Stimulated activated CD4-positive, alpha-beta T cell treated with anti-CD3 and anti-CD28 coated beads, Interleukin-2, amount 100 ng/mL, for 24 hours (primary cell): ENCODE measurements at regions not wholly inside any gene's neighbourhood (a gene's known extent, or its start where the extent isn't known, plus 50 kb on each side); places are given as distances from the start of the nearest gene placed in this dataset.

ENCODE experiments used
- DNase-seq, 2 donors: peaks; one replicate each; pipeline ENCODE4 v3.0.0-alpha.2; 2020

DNA sequence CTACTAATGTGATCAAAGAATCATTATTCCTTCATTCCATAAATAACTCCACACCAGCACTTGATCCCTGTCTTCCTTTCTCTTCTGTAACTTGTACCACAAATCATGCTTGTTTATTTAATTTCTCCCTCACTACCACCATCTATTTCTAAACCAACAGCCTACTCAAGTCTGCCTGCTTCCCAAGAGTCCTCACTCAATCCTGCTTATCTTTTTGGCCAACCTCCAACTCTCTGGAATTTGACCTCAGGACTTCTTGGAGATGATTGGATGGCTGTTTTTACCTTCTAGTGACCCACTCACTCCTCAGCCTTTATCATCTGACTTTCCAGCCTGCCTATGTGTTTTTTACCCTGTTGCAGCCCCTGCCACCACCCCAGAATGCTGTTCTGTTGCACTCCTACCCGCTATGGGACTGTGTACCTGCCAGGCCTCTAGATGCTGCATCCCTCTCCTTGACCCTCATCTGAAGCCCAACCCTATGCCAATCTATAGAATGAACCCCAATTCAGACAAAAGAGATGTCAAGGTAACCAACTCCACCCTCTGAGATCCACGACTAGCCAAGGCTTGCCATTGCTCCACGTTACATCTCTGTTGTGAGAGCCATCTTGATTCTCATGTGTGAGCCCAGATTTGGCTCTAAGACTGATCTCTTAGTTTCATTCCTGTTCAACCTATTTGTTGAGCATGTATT, 150.2 kb upstream of the PLEKHG7 start:
- DNase-seq = no peak

DNA sequence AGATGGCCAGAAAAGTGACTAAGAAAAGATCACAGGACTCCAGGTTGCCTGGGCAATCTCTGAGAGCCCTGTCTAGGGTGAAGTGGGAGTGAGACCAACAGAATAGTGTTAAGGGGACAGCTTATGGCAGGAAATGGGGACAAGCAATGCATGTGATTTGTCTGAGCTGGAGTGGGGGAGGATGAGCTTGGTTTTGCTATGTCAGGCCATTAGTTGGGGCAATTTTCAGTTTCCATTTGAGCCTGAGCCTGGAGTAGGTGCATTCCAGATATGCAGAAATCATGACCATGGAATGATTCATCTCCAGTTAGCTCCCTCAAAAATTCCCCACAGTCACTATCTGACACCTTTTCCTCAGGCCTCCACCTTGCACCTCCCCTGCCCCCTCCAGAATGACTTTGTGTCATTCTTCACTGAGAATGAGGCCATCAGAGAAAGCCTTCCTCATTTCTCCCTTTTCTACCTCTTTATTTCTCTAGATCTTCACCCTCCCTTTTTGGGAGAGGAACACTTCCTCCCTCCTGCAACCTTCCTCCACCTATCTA, 150.9 kb upstream of the PLEKHG7 start:
- DNase-seq = peak; percentile 48 to 76

DNA sequence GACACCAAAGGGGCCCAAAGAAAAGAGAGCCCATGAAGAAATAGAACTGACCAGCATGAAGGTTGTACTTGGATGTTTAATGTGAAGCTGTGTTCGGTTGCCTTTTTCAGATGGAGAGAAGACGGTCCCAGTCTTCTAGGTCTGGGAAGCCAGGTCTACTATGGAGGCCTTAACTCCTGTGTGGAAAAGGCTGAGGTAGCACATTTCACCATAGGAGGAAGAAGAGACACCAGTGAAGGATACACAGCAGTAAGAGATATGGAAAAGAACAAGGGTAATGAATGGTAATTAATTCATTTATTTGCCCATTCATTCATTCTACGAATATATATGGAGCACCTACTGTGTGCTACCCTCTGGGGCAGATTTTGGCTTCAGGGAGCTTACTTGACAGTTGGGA, 151.6 kb upstream of the PLEKHG7 start:
- no peak for DNase-seq

DNA sequence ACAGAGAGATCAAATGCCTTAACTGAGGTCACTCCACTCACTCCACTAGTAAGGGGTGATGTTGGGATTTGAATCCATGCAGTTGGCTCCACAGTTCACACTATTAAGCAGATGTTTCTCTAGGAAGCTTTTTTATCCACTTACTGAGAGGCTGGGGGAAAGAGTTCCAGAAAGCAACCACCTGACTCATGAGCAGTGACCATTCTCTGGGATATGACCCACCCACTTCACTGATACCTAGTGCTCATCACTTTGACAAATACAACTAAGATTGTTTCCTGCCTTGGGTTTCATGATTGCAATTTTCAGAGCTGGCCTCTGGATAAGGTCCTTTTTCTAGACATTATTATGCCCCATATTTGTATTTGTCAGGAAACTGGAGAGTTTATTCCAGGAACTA, 152.1 kb upstream of the PLEKHG7 start:
- no peak for DNase-seq

DNA sequence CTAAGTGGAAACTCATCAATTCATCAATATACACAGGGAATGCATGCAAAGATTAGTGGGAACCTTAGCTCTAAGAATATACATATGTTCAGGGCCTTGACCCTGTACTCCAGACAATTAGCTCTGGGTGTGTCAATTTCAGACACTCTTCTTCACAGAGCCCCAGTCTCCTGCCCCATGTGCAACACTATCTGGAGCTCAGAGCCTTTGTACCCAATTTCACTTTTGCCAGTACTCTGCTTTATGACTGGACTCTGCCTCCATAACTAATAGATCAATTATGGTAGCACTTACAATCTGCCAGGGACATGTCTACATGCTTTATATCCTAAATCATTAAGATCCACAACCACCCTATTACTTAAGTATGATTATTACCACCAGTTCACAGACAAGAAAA, 152.5 kb upstream of the PLEKHG7 start:
- no peak for DNase-seq

DNA sequence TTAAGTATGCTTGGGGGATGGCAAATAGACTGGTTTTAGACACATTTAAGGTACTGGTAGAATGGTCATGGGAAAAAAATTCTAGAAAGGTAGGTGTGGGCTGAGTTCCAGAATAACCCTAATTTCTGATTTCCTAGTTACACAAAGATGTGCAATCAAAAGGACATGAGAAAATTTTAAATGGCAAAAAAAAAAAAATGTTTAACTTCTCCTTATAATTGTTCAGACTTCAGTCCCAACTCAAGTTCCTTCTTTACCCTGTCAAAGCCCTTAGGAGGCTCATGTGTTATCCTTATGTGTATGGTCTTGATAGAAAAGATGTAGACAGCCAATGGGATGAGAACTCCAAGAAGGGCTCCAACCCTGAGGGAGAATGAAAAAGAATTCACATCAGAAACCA, 153.3 kb upstream of the PLEKHG7 start:
- no peak for DNase-seq

DNA sequence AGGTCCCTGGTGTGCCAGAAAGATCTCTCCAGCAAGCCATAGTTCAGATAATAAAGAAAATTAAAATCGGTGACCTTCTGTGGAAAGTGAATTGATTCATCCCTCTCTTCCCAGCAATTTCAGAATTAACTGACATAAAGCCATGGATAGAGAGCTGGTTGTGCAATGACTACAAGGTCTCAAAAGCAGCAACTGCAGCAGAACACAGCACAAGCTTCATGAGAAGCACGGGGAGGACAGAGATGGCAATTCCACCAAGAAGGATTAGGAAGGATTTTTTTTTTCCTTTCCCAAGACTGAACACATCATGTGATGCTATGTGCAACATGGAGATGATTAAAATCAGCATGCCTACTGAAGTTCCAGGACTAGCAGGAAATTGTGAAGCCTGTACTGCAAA, 154.9 kb upstream of the PLEKHG7 start:
- no peak for DNase-seq

DNA sequence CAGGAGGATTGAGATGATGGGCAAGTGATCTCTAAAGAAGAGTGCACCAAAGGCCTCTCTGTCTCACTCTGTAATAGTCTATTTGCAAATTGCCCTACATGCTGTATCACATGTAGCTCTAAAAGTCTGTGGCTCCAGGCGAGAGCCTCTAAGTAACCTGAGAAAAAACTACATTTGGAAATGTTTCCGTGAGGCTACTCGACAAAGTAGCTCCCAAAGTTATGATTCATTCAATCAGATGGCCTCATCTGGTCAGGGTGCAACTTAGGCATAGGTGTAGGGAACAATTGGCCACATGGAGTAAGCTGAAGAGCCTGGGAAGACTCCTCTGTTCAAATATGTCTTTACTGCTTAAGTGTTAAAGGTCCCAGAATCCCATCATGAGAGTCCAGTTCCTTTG, 155.4 kb upstream of the PLEKHG7 start:
- DNase-seq = no peak

DNA sequence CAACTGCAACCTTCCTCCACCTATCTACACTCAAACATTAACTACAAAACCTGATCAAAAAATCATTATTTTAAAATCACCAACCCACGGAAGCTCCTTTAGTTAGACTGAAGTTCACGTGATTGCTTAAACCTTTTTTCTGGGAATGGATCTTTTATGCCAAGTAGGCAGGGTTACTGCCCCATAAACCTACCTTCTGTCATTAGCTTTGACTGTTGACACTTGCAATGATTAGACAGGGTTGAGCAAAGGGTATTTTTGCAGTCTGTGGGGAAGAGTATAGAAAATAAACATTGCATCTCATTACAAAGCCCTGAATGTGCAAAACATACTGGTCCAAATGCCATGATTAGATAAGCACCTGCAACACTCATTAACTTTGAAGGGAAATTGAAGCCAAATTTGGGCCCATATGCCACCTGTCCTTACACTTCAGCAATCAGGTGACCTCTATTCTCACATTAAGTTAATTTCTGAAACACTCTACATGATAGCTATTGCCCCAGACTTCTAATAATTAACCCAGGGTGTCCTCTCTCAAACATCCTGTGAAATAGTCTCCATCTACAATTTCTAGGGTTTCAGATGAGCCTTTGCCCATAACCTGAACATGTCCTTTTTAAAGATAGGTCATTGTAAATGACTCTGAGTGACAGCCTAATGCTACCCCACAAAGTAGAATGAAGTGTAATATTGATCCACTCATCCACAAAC, 156.0 kb upstream of the PLEKHG7 start:
- no peak for DNase-seq

DNA sequence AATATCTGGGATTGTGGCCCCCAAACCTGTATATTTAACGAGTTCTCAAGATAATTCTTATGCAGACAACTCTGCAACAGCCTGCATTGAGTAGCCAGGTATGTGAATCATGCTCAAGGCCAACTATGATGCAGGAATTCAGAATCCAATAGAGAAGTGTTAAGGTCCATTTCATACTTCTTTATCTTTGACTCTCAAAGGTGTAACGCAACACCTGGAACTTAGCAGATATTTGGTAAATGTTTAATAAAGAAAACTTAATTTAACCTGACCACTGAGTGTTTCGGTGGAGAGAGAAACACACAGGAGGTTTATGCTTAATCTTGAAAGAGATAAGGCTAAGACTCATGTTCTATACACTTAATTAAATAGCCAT, 156.5 kb upstream of the PLEKHG7 start:
- no peak for DNase-seq

DNA sequence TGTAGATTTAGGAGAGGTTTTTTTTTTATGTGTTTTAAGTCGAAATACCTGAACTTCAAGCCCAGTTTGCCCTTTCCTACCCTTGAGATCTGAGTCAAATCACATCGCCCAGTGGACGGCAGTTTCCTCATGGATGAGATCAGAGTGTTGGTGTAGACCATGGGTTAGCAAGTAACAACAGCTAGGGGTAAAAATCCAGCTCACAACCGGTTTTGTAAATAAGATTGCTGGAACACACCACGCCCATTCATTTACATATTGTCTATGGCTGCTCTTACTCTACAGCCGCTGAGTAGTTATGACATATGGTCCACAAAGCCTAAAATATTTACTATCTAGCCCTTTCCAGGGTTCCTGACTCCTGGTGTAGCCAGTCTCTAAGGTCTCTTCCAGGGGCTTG, 158.5 kb upstream of the PLEKHG7 start:
- no peak for DNase-seq

DNA sequence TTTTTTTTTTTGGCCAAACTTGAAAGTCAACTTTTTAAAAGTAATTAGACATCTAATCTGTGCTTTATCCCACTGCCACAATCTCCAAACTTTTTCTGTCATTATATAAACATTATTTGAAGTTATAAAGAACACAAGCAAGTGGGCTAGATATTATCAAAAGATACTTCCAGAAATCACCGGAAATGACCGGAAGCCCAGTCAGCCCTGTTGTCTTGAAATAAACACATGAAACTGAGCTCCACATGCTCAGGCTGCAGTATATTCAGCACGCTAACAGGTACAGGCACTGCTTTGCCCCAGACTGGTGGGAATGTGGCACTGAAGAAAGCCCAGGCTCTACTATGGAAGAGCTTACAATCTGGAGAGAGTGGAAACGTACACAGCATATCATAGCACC, 158.9 kb upstream of the PLEKHG7 start:
- no peak for DNase-seq

DNA sequence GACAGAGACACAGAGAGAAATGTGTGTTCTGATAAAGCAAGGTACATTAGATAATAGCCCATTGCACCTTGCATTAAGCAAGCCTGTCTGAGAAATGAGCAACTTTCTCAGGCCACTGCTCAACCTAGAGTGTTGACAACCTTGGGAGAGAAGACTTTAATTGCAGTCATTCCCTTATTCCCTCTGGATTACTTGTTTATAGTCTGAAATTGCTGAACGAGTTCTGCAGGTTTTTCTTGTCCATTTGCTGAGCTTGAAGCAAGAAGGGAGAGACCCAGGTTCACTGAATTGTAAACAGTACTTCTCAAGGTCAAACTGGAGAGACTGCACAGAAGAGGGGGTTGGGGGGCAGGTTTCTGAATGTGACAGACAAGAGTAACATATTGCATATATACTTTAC, 159.4 kb upstream of the PLEKHG7 start:
- DNase-seq = no peak

DNA sequence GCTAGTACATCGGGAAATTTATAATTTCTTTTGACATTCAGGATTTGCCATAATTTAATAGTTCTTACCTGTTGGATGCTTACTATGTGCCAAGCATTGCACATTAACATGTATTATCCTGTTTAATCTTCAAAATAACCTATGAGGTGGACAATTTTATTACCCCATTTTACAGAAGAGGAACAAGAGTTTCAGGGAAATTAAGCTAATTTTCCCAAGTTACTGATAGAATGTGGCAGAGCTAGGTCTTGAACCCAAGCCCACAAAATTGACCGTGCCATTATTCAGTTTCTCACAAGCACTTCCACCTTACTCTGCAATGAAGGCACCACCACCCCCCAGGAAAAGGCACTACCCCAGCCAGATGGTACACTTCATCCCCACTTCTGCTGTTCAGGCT, 161.1 kb upstream of the PLEKHG7 start:
- no peak for DNase-seq

DNA sequence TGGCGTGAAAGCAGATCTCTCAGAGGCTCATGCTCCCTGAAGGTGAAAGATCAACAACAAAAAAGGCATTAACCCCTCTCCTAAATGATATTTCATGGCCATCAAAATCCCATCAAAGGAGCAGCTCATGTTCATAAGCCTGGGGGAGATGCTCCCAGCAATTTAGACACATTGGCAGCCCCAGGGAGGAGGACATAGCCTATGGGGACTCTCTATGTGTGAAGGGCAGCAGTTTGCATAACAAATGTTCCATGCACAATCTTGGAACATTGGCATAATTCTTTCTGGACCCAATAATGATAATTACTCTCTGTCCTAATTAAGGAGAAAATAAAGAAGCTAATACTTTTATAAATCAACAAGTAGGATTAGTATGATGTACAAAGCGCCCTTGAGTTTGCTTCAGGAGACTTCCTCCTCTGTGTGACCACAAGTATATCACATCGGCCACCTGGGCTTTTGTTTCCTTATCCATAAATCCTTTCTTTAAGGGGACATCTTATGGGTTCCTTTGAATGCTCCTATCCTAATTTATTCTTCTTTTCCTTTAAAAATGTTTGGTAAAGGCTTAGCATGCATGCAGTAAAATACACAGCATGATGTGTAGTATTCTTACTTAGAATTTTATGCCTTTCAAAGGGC, 161.9 kb upstream of the PLEKHG7 start:
- no peak for DNase-seq

DNA sequence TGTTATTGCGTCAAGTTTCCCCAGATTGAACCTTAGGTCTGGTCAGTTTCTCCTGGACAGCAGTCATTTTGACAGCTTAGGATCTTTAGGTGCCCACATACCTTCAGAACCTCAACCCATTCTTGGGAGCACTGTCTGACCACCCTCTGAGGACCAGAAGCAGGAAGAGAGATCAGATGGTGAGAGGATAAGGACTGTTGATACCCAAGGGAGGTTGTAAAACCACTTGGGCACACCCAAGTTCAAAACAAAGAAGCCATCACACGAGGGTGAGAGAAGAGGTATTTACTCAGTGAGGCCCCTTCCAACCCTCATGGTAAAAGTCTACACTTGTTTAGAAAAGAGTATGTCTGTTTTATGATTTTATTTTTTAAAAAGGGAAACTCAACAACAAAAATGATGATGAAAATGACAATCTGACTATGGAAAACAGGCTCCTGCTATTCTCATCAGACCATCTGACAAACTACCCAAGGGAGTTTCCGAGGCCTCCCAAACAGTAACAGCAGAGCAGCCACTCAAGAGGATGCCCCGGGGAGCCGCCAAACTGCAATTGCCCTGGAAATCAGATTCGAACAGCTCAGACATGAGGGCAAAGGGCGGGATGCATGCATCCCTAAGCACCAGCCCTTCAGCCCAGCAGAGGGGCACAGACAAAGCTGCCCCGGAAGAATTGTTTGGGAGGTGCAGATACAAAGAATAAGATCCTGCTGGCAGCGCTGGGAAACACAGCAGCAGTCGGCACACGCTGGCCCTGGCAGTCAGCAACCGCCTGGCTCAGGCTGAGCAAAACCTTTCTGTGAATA, 162.6 kb upstream of the PLEKHG7 start:
- DNase-seq = no peak

DNA sequence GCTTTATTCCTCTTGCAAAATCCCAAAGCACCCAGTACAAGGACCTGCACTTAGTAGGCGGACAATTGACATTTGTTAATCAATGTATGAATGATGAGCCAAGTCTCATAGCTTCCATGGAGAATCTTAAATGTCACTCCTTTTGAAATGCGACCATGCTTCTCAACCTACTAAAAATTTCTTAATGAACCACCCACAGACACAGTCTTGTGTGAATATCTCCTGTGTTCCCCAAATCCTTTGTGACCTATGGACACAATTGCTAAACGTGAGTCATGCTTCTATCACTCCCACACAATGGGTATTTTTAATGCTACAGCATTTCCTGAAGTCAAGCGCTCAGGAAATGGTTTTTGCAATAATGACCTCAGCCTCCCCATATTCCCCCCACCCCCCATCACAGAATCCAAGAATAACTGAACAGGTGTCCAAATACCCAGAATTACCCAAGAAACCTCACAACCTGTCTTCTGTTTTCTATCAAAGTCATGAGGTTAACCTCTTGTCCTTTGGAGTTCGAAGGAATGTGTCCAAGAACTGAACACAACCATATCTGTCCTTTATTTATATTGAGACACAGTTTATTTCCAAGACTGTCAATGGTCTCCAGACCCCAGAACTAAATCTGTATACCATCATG, 163.6 kb upstream of the PLEKHG7 start:
- no peak for DNase-seq

DNA sequence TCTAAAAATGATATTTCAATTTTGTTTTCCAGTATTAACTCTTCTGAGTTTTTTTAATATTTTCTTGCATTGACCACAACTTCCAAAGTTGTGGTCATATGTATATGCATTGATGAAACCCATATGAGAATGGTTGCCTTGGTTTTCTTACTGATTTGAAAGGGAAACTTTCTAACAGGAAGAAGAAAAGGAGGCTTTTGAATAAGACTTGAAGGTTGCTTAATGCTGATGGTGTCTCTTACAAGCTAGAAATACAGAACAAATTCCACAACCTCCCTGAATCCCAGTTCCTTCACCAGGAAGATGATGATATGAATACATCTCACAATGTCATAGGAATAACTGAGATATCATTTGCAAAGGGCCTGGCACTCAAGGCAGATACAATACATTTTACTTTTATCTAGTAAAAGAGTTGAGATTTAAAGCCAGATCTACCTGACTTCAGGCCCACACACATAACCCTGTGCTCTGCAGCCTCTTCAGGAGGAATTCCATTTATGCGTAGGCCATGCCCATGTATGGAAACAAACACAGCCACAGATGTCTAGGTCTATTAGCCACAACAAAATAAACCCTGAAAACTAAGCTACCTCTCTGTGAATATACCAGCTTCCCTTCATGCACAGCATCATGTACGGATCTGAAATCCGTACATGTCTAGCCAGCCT, 165.4 kb upstream of the PLEKHG7 start:
- no peak for DNase-seq

DNA sequence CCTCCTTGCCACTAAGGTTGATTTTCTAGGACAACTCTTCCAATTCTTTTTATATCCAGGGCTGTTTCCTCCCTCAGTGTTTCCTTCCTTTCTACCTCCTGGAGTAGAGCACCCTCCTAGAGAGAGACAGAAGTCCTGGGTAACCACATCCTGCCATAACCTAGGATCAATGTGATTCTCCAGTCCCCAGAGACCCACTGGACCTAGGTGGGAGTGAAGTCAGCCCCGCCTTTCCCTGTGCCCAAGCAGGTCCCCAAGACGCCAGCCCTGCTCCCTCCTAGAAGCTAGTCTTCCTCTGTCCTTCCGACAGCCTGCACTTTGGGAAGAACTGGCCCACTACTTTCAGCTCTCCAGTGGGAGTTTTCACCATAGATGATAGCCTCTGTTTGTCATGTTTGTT, 166.8 kb upstream of the PLEKHG7 start:
- no peak for DNase-seq

DNA sequence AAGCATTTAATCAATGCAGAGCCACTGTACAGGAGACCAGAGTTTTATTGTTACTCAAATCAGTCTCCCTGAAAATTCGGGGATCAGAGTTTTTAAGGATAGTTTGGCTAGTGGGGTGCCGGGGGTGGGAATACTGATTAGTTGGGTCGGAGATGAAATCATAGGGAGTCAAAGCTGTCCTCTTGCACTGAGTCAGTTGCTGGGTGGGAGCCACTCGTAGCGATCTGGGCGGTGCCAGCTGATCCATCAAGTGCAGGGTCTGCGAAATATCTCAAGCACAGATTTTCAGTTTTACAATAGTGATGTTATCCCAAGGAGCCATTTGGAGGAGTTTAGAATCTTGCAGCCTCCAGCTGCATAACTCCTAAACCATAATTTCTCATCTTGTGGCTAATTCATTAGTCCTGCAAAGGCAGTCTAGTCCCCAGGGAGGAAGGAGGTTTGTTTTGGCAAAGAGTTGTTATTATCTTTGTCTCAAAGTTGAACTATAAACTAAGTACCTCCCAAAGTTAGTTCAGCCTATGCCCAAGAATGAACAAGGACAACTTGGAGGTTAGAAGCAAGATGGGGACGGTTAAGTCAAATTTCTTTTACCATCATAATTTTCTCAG, 169.4 kb upstream of the PLEKHG7 start:
- DNase-seq = no peak

DNA sequence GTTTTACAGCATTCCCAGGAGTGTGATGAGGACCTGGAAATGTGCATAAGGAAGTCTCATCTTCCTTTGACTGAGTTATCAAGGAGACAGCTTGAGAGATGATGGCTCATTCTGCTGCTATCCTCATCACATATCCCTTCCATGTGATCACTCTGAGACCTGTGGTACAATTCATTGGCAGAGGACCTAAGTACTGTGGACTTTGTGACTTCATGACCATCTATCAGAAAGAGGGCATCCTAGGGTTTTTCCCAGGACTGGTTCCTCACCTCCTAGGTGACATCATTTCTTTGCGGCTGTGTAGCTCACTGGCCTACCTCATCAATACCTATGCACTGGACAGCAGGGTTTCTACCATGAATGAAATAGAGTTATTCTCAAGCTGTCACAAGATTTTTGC, 172.1 kb upstream of the PLEKHG7 start:
- DNase-seq = no peak

DNA sequence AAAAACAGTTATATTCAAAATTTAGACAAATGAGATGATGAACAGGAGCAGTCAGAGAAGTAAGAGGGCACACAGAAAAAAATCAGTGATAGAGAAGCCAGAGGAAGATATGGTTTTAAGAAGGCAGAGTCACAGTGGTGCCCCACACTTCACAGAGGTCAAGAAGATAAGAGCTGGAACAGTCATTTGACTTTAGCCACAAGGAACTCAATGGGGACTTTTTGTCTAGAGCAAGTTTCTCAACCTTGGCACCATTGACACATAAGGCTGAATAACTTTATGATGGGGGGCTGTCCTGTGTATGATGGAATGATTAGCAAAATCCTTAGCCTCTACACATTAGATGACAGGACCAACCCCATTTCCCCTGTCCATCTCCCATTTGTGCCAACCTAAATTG, 172.8 kb upstream of the PLEKHG7 start:
- no peak for DNase-seq
